SK-N-SH (cell line): ENCODE measurements at regions not wholly inside any gene's neighbourhood (a gene's known extent, or its start where the extent isn't known, plus 50 kb on each side); places are given as distances from the start of the nearest gene placed in this dataset.

Experiments
- CTCF ChIA-PET: fragments of 300-600, 350-600 bp; formaldehyde crosslinking; extraction: SDS; loops from one replicate; lab custom pipeline; 2021; lab: Yijun Ruan, JAX
- POLR2A ChIA-PET: fragments of 350-600 bp; sonication (Branson Sonifier 250); formaldehyde crosslinking; extraction: SDS; loops from one replicate; lab custom pipeline; 2020; ENCODE audit warnings: antibody characterized with exemption, inconsistent platforms; lab: Yijun Ruan, JAX
- DNase-seq: peaks from one replicate; pipeline ENCODE4 v3.0.0; 2012
- H2AFZ ChIP-seq: fragments of 200-600 bp; sonication (generic); 2 replicates; pipeline ENCODE4 v1.8.1; 2016; ENCODE audit warnings: antibody characterized with exemption, mild to moderate bottlenecking, low read depth
- H3F3A ChIP-seq: fragments of 200-600 bp; sonication (generic); replicated peaks from 2 replicates; pipeline ENCODE3; 2016; ENCODE audit warnings: antibody characterized with exemption, mild to moderate bottlenecking; ENCODE audit not compliant: insufficient read depth
- H3K27ac ChIP-seq, 2 experiments: fragments of 200-500 bp in 1 of 2; fragments of 200-600 bp in 1 of 2; sonication (Bioruptor generic) in 1 of 2; sonication (generic), shearing (Covaris generic) in 1 of 2; 2 replicates each; pipeline versions ENCODE4 v1.5.1 to v1.6.1; 2014 to 2016; ENCODE audit warnings: low read depth in 2 of 2, inconsistent platforms in 1 of 2, low read length in 1 of 2, mild to moderate bottlenecking in 1 of 2, mixed read lengths in 1 of 2
- H3K27me3 ChIP-seq: fragments of 200-600 bp; sonication (generic), shearing (Covaris generic); 2 replicates; pipeline ENCODE4 v1.6.1; 2016; ENCODE audit warnings: mixed run types; ENCODE audit not compliant: insufficient read depth
- H3K36me3 ChIP-seq, 2 experiments: fragments of 200-500 bp in 1 of 2; fragments of 200-600 bp in 1 of 2; sonication (Bioruptor generic) in 1 of 2; sonication (generic) in 1 of 2; replicated peaks in 1 of 2; 2 replicates each; pipeline versions ENCODE3 to v1.5.1; 2014 to 2016; ENCODE audit warnings: low read length in 1 of 2, mild to moderate bottlenecking in 1 of 2; ENCODE audit not compliant: insufficient read depth in 2 of 2, control insufficient read depth in 1 of 2
- H3K4me1 ChIP-seq, 2 experiments: fragments of 200-500 bp in 1 of 2; fragments of 200-600 bp in 1 of 2; sonication (Bioruptor generic) in 1 of 2; sonication (generic), shearing (Covaris generic) in 1 of 2; 2 replicates each; pipeline versions ENCODE4 v1.5.1 to v1.6.1; 2014 to 2016; ENCODE audit warnings: low read depth in 1 of 2, low read length in 1 of 2, mixed run types in 1 of 2; ENCODE audit not compliant: insufficient read depth in 2 of 2, control insufficient read depth in 1 of 2
- H3K4me2 ChIP-seq: fragments of 200-600 bp; sonication (generic), shearing (Covaris generic); 2 replicates; pipeline ENCODE4 v1.6.1; 2017; ENCODE audit warnings: mixed run types
- H3K4me3 ChIP-seq, 2 experiments: fragments of 200-500 bp in 1 of 2; fragments of 200-600 bp in 1 of 2; sonication (Bioruptor generic) in 1 of 2; sonication (generic), shearing (Covaris generic) in 1 of 2; 2 replicates each; pipeline versions ENCODE4 v1.5.1 to v1.8.1; 2014 to 2016; ENCODE audit warnings: low read depth in 2 of 2, inconsistent platforms in 1 of 2, low read length in 1 of 2, mild to moderate bottlenecking in 1 of 2, mixed read lengths in 1 of 2, moderate library complexity in 1 of 2
- H3K79me2 ChIP-seq: fragments of 200-600 bp; sonication (generic); 2 replicates; pipeline ENCODE4 v1.8.1; 2017; ENCODE audit warnings: mild to moderate bottlenecking; ENCODE audit not compliant: insufficient read depth
- H3K9ac ChIP-seq: fragments of 200-600 bp; sonication (generic); 2 replicates; pipeline ENCODE4 v1.6.1; 2017; ENCODE audit warnings: mixed run types
- H3K9me2 ChIP-seq: fragments of 200-600 bp; sonication (generic); 2 replicates; pipeline ENCODE4 v1.6.1; 2017; ENCODE audit warnings: mixed run types
- H3K9me3 ChIP-seq: fragments of 200-600 bp; sonication (generic); 2 replicates; pipeline ENCODE4 v1.6.1; 2017; ENCODE audit warnings: mixed run types, mild to moderate bottlenecking, moderate library complexity
- H4K20me1 ChIP-seq: fragments of 200-600 bp; sonication (generic); 2 replicates; pipeline ENCODE4 v1.6.1; 2017; ENCODE audit warnings: mild to moderate bottlenecking, mixed run types; ENCODE audit not compliant: insufficient read depth
- EP300 ChIP-seq, 2 experiments: IDR thresholded peaks; 2 replicates each; pipeline versions ENCODE4 v1.4.0 to v1.6.1; 2012; ENCODE audit warnings: borderline replicate concordance in 1 of 2, low read depth in 1 of 2, low read length in 1 of 2
- FOXJ3 ChIP-seq: sonication (generic); formaldehyde crosslinking; IDR thresholded peaks from 2 replicates; pipeline ENCODE4 v1.5.1; 2020; ENCODE audit warnings: mild to moderate bottlenecking, missing genetic modification reagents
- GATA2 ChIP-seq: sonication (generic); formaldehyde crosslinking; IDR thresholded peaks from 2 replicates; pipeline ENCODE4 v1.5.0; 2020; ENCODE audit warnings: mild to moderate bottlenecking, missing genetic modification reagents
- MXI1 ChIP-seq: IDR thresholded peaks from 2 replicates; pipeline ENCODE4 v1.6.1; 2012; ENCODE audit warnings: mild to moderate bottlenecking, low read depth, low read length, improper control_type of control experiment
- NRF1 ChIP-seq: IDR thresholded peaks from 2 replicates; pipeline ENCODE4 v1.6.1; 2012; ENCODE audit warnings: low read depth, mild to moderate bottlenecking, low read length
- POLR2AphosphoS5 ChIP-seq: IDR thresholded peaks from 2 replicates; pipeline ENCODE4 v1.6.1; 2012; ENCODE audit warnings: low read depth, low read length
- RXRA ChIP-seq: IDR thresholded peaks from 2 replicates; pipeline ENCODE4 v1.4.0; 2012; ENCODE audit warnings: low read depth, mild to moderate bottlenecking, borderline replicate concordance
- TAF1 ChIP-seq: IDR thresholded peaks from 2 replicates; pipeline ENCODE4 v1.6.1; 2012; ENCODE audit warnings: low read depth, mild to moderate bottlenecking, low read length, moderate library complexity, borderline replicate concordance
- YY1 ChIP-seq: IDR thresholded peaks from 2 replicates; pipeline ENCODE4 v1.4.0; 2012; ENCODE audit warnings: low read depth, mild to moderate bottlenecking
- WGBS: methylation state at CpG from one replicate; pipeline ENCODE4 v1.1.6; 2017; ENCODE audit warnings: low lambda C conversion rate; 5-methylcytosine and 5-hydroxymethylcytosine counted together
- TF ChIP-seq, protein P1 (sequence below): IDR thresholded peaks from 2 replicates; pipeline ENCODE4 v1.4.0; 2012; ENCODE audit warnings: low read depth, borderline replicate concordance
- TF ChIP-seq, protein P2 (sequence below): fragments of 150-350 bp; IDR thresholded peaks from 2 replicates; pipeline ENCODE4 v1.6.1; 2017; ENCODE audit warnings: antibody characterized with exemption, low read length, low read depth, borderline replicate concordance
- TF ChIP-seq, protein P3 (sequence below): IDR thresholded peaks from 2 replicates; pipeline ENCODE4; 2012
- TF ChIP-seq, protein P4 (sequence below): IDR thresholded peaks from 2 replicates; pipeline ENCODE4 v1.6.1; 2012; ENCODE audit warnings: mild to moderate bottlenecking, low read depth, low read length, moderate library complexity
- TF ChIP-seq, protein P5 (sequence below): IDR thresholded peaks from 2 replicates; pipeline ENCODE4 v1.4.0; 2012; ENCODE audit warnings: low read depth

DNA sequence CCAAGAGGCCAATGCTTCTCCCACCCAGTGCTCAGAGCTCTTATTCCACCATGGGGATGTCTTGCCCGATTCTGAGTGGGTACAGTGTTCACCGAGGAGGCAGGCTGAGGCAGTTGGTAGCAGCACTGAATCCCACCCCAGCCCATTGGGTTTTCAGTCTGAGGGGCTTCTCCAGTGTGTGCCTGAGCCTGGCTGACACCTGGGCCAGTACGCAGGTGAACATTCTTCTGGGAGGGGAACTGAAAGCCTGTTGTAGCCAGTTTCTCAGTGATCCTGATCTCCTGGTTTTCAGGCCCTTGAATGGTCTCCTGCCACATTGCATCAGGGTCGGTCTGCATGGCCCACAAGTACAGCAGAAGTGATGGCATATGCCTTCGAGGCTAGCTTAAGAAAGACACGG, 98.2 kb downstream of the TMEM17 start (continued):
- TF ChIP-seq, protein P1, sequence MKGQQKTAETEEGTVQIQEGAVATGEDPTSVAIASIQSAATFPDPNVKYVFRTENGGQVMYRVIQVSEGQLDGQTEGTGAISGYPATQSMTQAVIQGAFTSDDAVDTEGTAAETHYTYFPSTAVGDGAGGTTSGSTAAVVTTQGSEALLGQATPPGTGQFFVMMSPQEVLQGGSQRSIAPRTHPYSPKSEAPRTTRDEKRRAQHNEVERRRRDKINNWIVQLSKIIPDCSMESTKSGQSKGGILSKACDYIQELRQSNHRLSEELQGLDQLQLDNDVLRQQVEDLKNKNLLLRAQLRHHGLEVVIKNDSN: no peak
- TF ChIP-seq, protein P2, sequence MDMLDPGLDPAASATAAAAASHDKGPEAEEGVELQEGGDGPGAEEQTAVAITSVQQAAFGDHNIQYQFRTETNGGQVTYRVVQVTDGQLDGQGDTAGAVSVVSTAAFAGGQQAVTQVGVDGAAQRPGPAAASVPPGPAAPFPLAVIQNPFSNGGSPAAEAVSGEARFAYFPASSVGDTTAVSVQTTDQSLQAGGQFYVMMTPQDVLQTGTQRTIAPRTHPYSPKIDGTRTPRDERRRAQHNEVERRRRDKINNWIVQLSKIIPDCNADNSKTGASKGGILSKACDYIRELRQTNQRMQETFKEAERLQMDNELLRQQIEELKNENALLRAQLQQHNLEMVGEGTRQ: no peak
- TF ChIP-seq, protein P3, sequence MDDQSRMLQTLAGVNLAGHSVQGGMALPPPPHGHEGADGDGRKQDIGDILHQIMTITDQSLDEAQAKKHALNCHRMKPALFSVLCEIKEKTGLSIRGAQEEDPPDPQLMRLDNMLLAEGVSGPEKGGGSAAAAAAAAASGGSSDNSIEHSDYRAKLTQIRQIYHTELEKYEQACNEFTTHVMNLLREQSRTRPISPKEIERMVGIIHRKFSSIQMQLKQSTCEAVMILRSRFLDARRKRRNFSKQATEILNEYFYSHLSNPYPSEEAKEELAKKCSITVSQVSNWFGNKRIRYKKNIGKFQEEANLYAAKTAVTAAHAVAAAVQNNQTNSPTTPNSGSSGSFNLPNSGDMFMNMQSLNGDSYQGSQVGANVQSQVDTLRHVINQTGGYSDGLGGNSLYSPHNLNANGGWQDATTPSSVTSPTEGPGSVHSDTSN: no peak
- TF ChIP-seq GATA2 (CRISPR knock-in tag) (no peak), YY1 (no peak)

DNA sequence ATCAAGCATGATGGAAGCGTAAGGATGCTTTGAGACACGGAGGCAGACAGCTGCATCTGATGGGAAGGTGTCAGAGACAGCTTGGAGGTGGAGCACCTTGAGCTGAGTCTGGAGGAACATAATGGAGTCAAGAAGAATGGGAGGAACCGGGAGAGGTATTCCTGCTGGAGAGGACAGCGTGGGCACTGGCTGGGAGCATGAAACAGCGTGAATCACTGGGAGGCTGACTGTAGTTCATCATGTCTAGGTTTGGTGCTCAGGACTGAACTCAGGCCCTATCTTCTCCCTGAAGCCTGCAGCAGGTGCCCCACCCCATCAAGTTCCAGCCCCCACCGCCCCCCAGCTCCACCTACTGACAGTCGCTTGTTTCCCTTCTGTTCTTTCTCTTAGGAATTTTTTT, 98.6 kb downstream of the TMEM17 start:
- H3K4me1 ChIP-seq: peaks cover 0 to 10% of the 10 kb centered on the region in 2 experiments; a peak in 1 of 4 replicates
- DNase-seq: no peak
- H3K9me2 ChIP-seq: no peaks in the 10 kb centered on the region
- no peak overlapping the region for H3K27ac ChIP-seq
- ChIA-PET POLR2A (no interaction called here), CTCF (interaction anchor here (1.0 to 9.8 kb wide), 3 partner anchors 214 to 413 kb away, joined by 3 to 143 read pairs (median 36); no protein-coding TSS in a partner anchor)
- no peak overlapping the region for H3K9ac ChIP-seq
- TF ChIP-seq, protein P4, sequence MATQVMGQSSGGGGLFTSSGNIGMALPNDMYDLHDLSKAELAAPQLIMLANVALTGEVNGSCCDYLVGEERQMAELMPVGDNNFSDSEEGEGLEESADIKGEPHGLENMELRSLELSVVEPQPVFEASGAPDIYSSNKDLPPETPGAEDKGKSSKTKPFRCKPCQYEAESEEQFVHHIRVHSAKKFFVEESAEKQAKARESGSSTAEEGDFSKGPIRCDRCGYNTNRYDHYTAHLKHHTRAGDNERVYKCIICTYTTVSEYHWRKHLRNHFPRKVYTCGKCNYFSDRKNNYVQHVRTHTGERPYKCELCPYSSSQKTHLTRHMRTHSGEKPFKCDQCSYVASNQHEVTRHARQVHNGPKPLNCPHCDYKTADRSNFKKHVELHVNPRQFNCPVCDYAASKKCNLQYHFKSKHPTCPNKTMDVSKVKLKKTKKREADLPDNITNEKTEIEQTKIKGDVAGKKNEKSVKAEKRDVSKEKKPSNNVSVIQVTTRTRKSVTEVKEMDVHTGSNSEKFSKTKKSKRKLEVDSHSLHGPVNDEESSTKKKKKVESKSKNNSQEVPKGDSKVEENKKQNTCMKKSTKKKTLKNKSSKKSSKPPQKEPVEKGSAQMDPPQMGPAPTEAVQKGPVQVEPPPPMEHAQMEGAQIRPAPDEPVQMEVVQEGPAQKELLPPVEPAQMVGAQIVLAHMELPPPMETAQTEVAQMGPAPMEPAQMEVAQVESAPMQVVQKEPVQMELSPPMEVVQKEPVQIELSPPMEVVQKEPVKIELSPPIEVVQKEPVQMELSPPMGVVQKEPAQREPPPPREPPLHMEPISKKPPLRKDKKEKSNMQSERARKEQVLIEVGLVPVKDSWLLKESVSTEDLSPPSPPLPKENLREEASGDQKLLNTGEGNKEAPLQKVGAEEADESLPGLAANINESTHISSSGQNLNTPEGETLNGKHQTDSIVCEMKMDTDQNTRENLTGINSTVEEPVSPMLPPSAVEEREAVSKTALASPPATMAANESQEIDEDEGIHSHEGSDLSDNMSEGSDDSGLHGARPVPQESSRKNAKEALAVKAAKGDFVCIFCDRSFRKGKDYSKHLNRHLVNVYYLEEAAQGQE: no peak
- TF ChIP-seq FOXJ3 (CRISPR knock-in tag) (no peak), EP300 (IDR thresholded peaks at IDR 0.05; ENCODE audit: borderline replicate concordance in 1 of 2, low read depth in 1 of 2, low read length in 1 of 2) (no peak), RXRA (no peak), MXI1 (no peak), TAF1 (no peak), POLR2AphosphoS5 (no peak), NRF1 (no peak)
- TF ChIP-seq, protein P2: no peak
- TF ChIP-seq, protein P5, sequence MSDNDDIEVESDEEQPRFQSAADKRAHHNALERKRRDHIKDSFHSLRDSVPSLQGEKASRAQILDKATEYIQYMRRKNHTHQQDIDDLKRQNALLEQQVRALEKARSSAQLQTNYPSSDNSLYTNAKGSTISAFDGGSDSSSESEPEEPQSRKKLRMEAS: no peak
- no peaks in the 10 kb centered on the region for H3K9me3 ChIP-seq
- WGBS: 86% methylated on average over 7 of the region's 7 CpGs
- H4K20me1 ChIP-seq: no peaks in the 10 kb centered on the region
- no peaks in the 10 kb centered on the region for H3K27me3 ChIP-seq
- no peaks in the 10 kb centered on the region for H3K36me3 ChIP-seq
- no peak overlapping the region for H2AFZ ChIP-seq
- no peaks in the 10 kb centered on the region for H3K79me2 ChIP-seq
- no peak overlapping the region for H3K4me3 ChIP-seq
- H3F3A ChIP-seq: no peaks in the 10 kb centered on the region
- H3K4me2 ChIP-seq: no peak overlapping the region
